CD4-positive, alpha-beta memory T cell (primary cell): ENCODE measurements at regions not wholly inside any gene's neighbourhood (a gene's known extent, or its start where the extent isn't known, plus 50 kb on each side); places are given as distances from the start of the nearest gene placed in this dataset.

Experiments used
- CTCF ChIA-PET: fragments of 350-600 bp; sonication (Branson Sonifier 250); formaldehyde crosslinking; loops from one replicate; lab custom pipeline; 2021; ENCODE audit warnings: inconsistent platforms; ENCODE audit not compliant: partially characterized antibody; lab: Charles Lee
- POLR2A ChIA-PET: fragments of 350-600 bp; sonication (Branson Sonifier 250); formaldehyde crosslinking; loops from one replicate; lab custom pipeline; 2021; ENCODE audit not compliant: partially characterized antibody; lab: Charles Lee
- DNase-seq, 5 donors: peaks; one replicate each; pipeline versions ENCODE4 v3.0.0 to v3.0.0-alpha.2; 2020 to 2022; ENCODE audit warnings: mixed read lengths in 1 of 5
- H3K27ac ChIP-seq: one replicate; pipeline ENCODE4 v1.7.0; 2013; ENCODE audit warnings: low read depth, low read length
- H3K27me3 ChIP-seq: 2 replicates; pipeline ENCODE4 v1.7.0; 2013; ENCODE audit warnings: mild to moderate bottlenecking, low read length, moderate library complexity; ENCODE audit not compliant: insufficient read depth
- H3K36me3 ChIP-seq: 2 replicates; pipeline ENCODE4 v1.7.0; 2013; ENCODE audit warnings: mild to moderate bottlenecking, low read length, moderate library complexity; ENCODE audit not compliant: insufficient read depth
- H3K4me1 ChIP-seq: 2 replicates; pipeline ENCODE4 v1.7.0; 2013; ENCODE audit warnings: mild to moderate bottlenecking, low read length, moderate library complexity; ENCODE audit not compliant: insufficient read depth
- H3K4me3 ChIP-seq, 2 donors: one replicate each; pipeline ENCODE4 v1.7.0; 2013; ENCODE audit warnings: low read length in 2 of 2, mild to moderate bottlenecking in 1 of 2
- H3K9me3 ChIP-seq, 2 donors: one replicate each; pipeline ENCODE4 v1.7.0; 2013; ENCODE audit warnings: low read length in 2 of 2, control low read depth in 1 of 2; ENCODE audit not compliant: control insufficient read depth in 1 of 2
- H3K27ac Mint-ChIP-seq, 7 donors: one replicate each; pipeline ENCODE4 v1.8.0; 2020 to 2021; ENCODE audit warnings: mixed read lengths in 7 of 7, mild to moderate bottlenecking in 6 of 7, inconsistent platforms in 3 of 7, moderate library complexity in 3 of 7
- H3K27me3 Mint-ChIP-seq, 2 donors: one replicate each; pipeline ENCODE4 v1.8.0; 2020 to 2021; ENCODE audit warnings: mixed read lengths in 2 of 2
- H3K36me3 Mint-ChIP-seq, 2 donors: one replicate each; pipeline ENCODE4 v1.8.0; 2020 to 2021; ENCODE audit warnings: mixed read lengths in 2 of 2, inconsistent platforms in 1 of 2, mild to moderate bottlenecking in 1 of 2
- H3K4me1 Mint-ChIP-seq, 4 donors: one replicate each; pipeline ENCODE4 v1.8.0; 2020 to 2021; ENCODE audit warnings: mixed read lengths in 4 of 4, mild to moderate bottlenecking in 1 of 4
- H3K4me3 Mint-ChIP-seq, 8 donors: one replicate each; pipeline ENCODE4 v1.8.0; 2020 to 2021; ENCODE audit warnings: mixed read lengths in 8 of 8, mild to moderate bottlenecking in 7 of 8, moderate library complexity in 6 of 8, inconsistent platforms in 3 of 8
- H3K9me3 Mint-ChIP-seq, 8 donors: one replicate each; pipeline ENCODE4 v1.8.0; 2020 to 2021; ENCODE audit warnings: mixed read lengths in 8 of 8, mild to moderate bottlenecking in 5 of 8, inconsistent platforms in 3 of 8, moderate library complexity in 1 of 8
- intact Hi-C: fragments of 100-400 bp; cut with micrococcal nuclease; formaldehyde crosslinking; loops from one replicate; pipeline ENCODE4 v1.15.1; 2023

GRCh38 chr14:100392356-100392755 lies 69.2 kb downstream of the SLC25A47 start:
- Mint-ChIP-seq H3K4me3 (peak overlapping the region in 1 of 8 donors; percentile 13), H3K27me3 (no peaks in the 10 kb centered on the region), H3K27ac (no peak overlapping the region), H3K9me3 (no peaks in the 10 kb centered on the region), H3K36me3 (peaks cover 0 to 31% of the 10 kb centered on the region in 2 donors), H3K4me1 (peaks cover 0 to 10% (median 9%) of the 10 kb centered on the region in 4 donors)
- no peaks in the 10 kb centered on the region for H3K4me1 ChIP-seq
- no peak overlapping the region for H3K4me3 ChIP-seq
- no peak for DNase-seq
- ChIA-PET POLR2A (no interaction called here), CTCF (interaction anchor here (12.6 to 13.5 kb wide), 2 partner anchors 253 to 263 kb away, joined by 185 to 277 read pairs; no protein-coding TSS in a partner anchor)
- no peaks in the 10 kb centered on the region for H3K9me3 ChIP-seq
- no peaks in the 10 kb centered on the region for H3K36me3 ChIP-seq
- intact Hi-C loops: no loop called here
- no peak overlapping the region for H3K27ac ChIP-seq
- H3K27me3 ChIP-seq: no peaks in the 10 kb centered on the region

- CTCF ChIA-PET: interaction anchor here (1.1 to 12.6 kb wide), 2 partner anchors 8 to 252 kb away, joined by 4 to 277 read pairs; no protein-coding TSS in a partner anchor
- Mint-ChIP-seq H3K36me3 (peaks cover 0 to 33% of the 10 kb centered on the region in 2 donors), H3K4me1 (peaks cover 0 to 10% (median 5%) of the 10 kb centered on the region in 4 donors), H3K4me3 (no peak overlapping the region), H3K27me3 (no peaks in the 10 kb centered on the region), H3K27ac (no peak overlapping the region), H3K9me3 (no peaks in the 10 kb centered on the region)
- Histone ChIP-seq H3K36me3 (no peaks in the 10 kb centered on the region), H3K27me3 (no peaks in the 10 kb centered on the region), H3K9me3 (no peaks in the 10 kb centered on the region), H3K4me3 (no peak overlapping the region), H3K27ac (no peak overlapping the region), H3K4me1 (no peaks in the 10 kb centered on the region)
- POLR2A ChIA-PET: no interaction called here
- DNase-seq: no peak
- intact Hi-C loops: no loop called here
Observed at GRCh38 chr14:100393362-100393761, 70.2 kb downstream of the SLC25A47 start.

GRCh38 chr14:100393906-100394732 lies 71.0 kb downstream of the SLC25A47 start:
- peaks cover 0 to 34% of the 10 kb centered on the region in 2 donors for H3K36me3 Mint-ChIP-seq
- Histone ChIP-seq H3K4me1 (no peaks in the 10 kb centered on the region), H3K27me3 (no peaks in the 10 kb centered on the region), H3K9me3 (no peaks in the 10 kb centered on the region), H3K4me3 (no peak overlapping the region), H3K27ac (no peak overlapping the region), H3K36me3 (no peaks in the 10 kb centered on the region)
- H3K4me3 Mint-ChIP-seq: no peak overlapping the region
- no peaks in the 10 kb centered on the region for H3K9me3 Mint-ChIP-seq
- POLR2A ChIA-PET: no interaction called here
- CTCF ChIA-PET: interaction anchor here (1.1 to 2.6 kb wide), 3 partner anchors 9 to 254 kb away, joined by 3 to 9 read pairs (median 4); no protein-coding TSS in a partner anchor
- peak overlapping the region in 3 of 7 donors; percentile 53 to 80 (median 68) for H3K27ac Mint-ChIP-seq
- no peak for DNase-seq
- H3K4me1 Mint-ChIP-seq: peaks cover 0 to 5% (median 4%) of the 10 kb centered on the region in 4 donors
- no peaks in the 10 kb centered on the region for H3K27me3 Mint-ChIP-seq
- intact Hi-C loops: no loop called here

GRCh38 chr14:100394886-100395672 lies 71.9 kb downstream of the SLC25A47 start:
- Histone ChIP-seq H3K9me3 (no peaks in the 10 kb centered on the region), H3K27ac (no peak overlapping the region), H3K4me3 (no peak overlapping the region), H3K27me3 (no peaks in the 10 kb centered on the region), H3K4me1 (no peaks in the 10 kb centered on the region), H3K36me3 (no peaks in the 10 kb centered on the region)
- POLR2A ChIA-PET: no interaction called here
- Mint-ChIP-seq H3K36me3 (peaks cover 0 to 37% of the 10 kb centered on the region in 2 donors), H3K27me3 (no peaks in the 10 kb centered on the region), H3K4me3 (no peak overlapping the region), H3K9me3 (no peaks in the 10 kb centered on the region), H3K4me1 (peaks cover 0 to 8% (median 5%) of the 10 kb centered on the region in 4 donors), H3K27ac (no peak overlapping the region)
- DNase-seq: no peak
- CTCF ChIA-PET: interaction anchor here (1.1 to 2.6 kb wide), 3 partner anchors 12 to 253 kb away, joined by 3 to 9 read pairs (median 5); no protein-coding TSS in a partner anchor
- intact Hi-C loops: no loop called here

- no peaks in the 10 kb centered on the region for H3K9me3 ChIP-seq
- no peak overlapping the region for H3K27ac ChIP-seq
- no peak overlapping the region for H3K4me3 Mint-ChIP-seq
- H3K27me3 ChIP-seq: no peaks in the 10 kb centered on the region
- no peak overlapping the region for H3K4me3 ChIP-seq
- no peaks in the 10 kb centered on the region for H3K27me3 Mint-ChIP-seq
- POLR2A ChIA-PET: no interaction called here
- no peak overlapping the region for H3K27ac Mint-ChIP-seq
- no peaks in the 10 kb centered on the region for H3K4me1 ChIP-seq
- H3K4me1 Mint-ChIP-seq: peaks cover 0 to 7% (median 4%) of the 10 kb centered on the region in 4 donors
- no peaks in the 10 kb centered on the region for H3K36me3 ChIP-seq
- H3K36me3 Mint-ChIP-seq: peaks cover 0 to 28% of the 10 kb centered on the region in 2 donors
- no peak for DNase-seq
- intact Hi-C loops: no loop called here
- CTCF ChIA-PET: interaction anchor here (0.6 to 2.6 kb wide), 3 partner anchors 13 to 249 kb away, joined by 3 to 9 read pairs (median 5); no protein-coding TSS in a partner anchor
- H3K9me3 Mint-ChIP-seq: no peaks in the 10 kb centered on the region
Observed at GRCh38 chr14:100396266-100396795, 73.2 kb downstream of the SLC25A47 start.

GRCh38 chr14:100397005-100397404 lies 73.9 kb downstream of the SLC25A47 start:
- ChIA-PET CTCF (interaction anchor here (2.6 kb wide), 1 partner anchor 249 kb away, joined by 9 read pairs; no protein-coding TSS in a partner anchor), POLR2A (no interaction called here)
- H3K27ac ChIP-seq: no peak overlapping the region
- H3K4me3 ChIP-seq: no peak overlapping the region
- Mint-ChIP-seq H3K27ac (peak overlapping the region in 1 of 7 donors; percentile 59), H3K9me3 (no peaks in the 10 kb centered on the region), H3K36me3 (peaks cover 0 to 23% of the 10 kb centered on the region in 2 donors), H3K4me3 (no peak overlapping the region), H3K4me1 (peaks cover 0 to 7% (median 4%) of the 10 kb centered on the region in 4 donors), H3K27me3 (no peaks in the 10 kb centered on the region)
- intact Hi-C loops: no loop called here
- no peak for DNase-seq
- no peaks in the 10 kb centered on the region for H3K36me3 ChIP-seq
- no peaks in the 10 kb centered on the region for H3K4me1 ChIP-seq
- no peaks in the 10 kb centered on the region for H3K9me3 ChIP-seq
- H3K27me3 ChIP-seq: no peaks in the 10 kb centered on the region
